ENCODE measurements at regions not wholly inside any gene's neighbourhood (a gene's known extent, or its start where the extent isn't known, plus 50 kb on each side); places are given as distances from the start of the nearest gene placed in this dataset.

DNA sequence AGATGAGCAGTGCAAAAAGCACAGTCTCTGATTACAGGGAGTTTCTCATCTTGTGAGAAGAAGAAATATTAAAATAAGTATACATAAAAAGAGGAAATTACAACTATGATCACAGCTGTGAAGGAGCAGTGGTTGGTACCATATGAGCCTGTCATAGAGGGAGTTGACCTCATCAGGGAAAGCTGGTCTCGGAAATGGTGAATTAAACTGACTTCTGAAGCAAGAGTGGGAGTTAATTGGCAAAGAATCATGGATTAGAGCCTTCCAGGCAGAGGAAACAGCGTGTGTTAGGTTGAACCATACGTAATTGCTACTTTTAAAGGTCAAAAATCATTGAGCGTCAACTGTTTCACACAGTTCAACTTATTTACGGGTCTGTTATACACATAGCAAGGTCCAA is 539.1 kb downstream of the EDEM1 start:
- Mint-ChIP-seq H3K36me3 (ENCODE audit: low read depth) (no peaks in the 10 kb centered on the region), H3K27me3 (ENCODE audit: low read depth) (no peaks in the 10 kb centered on the region), H3K4me1 (no peaks in the 10 kb centered on the region), H3K27ac (no peak overlapping the region), H3K4me3 (no peak overlapping the region), H3K9me3 (no peaks in the 10 kb centered on the region)
- TF ChIP-seq, protein P1, sequence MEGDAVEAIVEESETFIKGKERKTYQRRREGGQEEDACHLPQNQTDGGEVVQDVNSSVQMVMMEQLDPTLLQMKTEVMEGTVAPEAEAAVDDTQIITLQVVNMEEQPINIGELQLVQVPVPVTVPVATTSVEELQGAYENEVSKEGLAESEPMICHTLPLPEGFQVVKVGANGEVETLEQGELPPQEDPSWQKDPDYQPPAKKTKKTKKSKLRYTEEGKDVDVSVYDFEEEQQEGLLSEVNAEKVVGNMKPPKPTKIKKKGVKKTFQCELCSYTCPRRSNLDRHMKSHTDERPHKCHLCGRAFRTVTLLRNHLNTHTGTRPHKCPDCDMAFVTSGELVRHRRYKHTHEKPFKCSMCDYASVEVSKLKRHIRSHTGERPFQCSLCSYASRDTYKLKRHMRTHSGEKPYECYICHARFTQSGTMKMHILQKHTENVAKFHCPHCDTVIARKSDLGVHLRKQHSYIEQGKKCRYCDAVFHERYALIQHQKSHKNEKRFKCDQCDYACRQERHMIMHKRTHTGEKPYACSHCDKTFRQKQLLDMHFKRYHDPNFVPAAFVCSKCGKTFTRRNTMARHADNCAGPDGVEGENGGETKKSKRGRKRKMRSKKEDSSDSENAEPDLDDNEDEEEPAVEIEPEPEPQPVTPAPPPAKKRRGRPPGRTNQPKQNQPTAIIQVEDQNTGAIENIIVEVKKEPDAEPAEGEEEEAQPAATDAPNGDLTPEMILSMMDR (IDR thresholded peaks at IDR 0.05; ENCODE audit: unreplicated experiment in 3 of 3), result no peak

DNA sequence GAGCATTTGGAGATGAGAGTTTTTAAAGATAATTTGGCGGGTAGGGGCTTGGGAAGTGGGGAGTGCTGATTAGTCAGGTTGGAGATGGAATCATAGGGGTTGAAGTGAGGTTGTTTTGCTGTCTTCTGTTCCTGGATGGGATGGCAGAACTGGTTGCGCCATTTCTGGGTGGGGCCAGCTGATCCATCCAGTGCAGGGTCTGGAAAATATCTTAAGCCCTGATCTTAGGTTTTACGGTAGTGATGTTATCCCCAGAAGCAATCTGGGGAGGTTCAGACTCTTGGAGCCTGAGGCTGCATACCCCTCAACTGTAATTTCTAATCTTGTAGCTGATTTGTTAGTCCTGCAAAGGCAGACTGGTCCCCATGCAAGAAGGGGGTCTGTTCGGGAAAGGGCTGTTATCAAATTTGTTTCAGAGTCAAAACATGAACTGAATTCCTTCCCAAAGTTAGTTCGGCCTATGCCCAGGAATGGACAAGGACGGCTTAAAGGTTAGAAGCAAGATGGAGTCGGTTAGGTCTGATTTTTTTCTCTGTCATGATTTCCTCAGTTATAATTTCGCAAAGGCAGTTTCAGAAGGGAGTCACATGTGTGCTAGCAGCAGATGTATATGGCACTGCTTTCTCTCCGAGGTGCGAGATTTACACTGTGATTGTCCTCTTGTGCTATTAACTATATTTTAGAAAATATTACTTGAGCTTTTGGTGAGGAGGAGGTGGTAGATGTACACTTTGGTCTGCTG is 540.4 kb downstream of the EDEM1 start:
- Mint-ChIP-seq H3K4me3 (no peak overlapping the region), H3K27me3 (ENCODE audit: low read depth) (no peaks in the 10 kb centered on the region), H3K4me1 (no peaks in the 10 kb centered on the region), H3K27ac (no peak overlapping the region), H3K36me3 (ENCODE audit: low read depth) (no peaks in the 10 kb centered on the region), H3K9me3 (no peaks in the 10 kb centered on the region)
- TF ChIP-seq, protein P1 (IDR thresholded peaks at IDR 0.05; ENCODE audit: unreplicated experiment in 3 of 3), result no peak

DNA sequence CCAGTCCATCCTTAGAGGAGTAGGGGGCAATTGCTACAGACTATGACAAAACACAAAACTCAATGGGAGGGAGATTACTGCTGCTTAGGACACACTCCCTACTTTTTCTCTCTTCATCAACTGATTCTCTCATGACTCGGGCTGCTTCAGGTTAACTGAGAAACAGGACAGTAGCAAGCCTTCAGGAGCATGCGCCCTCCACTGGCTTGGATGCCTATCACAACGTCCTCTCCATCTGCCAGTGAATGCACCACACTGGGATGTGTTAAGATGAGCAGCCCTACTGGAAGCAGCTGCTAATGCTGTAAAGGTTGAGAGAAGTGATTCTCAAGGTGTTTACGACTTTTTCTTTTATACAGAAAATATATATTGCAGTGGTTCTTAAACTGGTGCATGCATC is 542.3 kb downstream of the EDEM1 start:
- no peaks in the 10 kb centered on the region for H3K27me3 Mint-ChIP-seq (ENCODE audit: low read depth)
- H3K36me3 Mint-ChIP-seq (ENCODE audit: low read depth), result no peaks in the 10 kb centered on the region
- TF ChIP-seq, protein P1 (IDR thresholded peaks at IDR 0.05; ENCODE audit: unreplicated experiment in 3 of 3), result no peak
- no peaks in the 10 kb centered on the region for H3K9me3 Mint-ChIP-seq
- H3K4me1 Mint-ChIP-seq, result no peaks in the 10 kb centered on the region
- H3K4me3 Mint-ChIP-seq, result no peak overlapping the region
- no peak overlapping the region for H3K27ac Mint-ChIP-seq

DNA sequence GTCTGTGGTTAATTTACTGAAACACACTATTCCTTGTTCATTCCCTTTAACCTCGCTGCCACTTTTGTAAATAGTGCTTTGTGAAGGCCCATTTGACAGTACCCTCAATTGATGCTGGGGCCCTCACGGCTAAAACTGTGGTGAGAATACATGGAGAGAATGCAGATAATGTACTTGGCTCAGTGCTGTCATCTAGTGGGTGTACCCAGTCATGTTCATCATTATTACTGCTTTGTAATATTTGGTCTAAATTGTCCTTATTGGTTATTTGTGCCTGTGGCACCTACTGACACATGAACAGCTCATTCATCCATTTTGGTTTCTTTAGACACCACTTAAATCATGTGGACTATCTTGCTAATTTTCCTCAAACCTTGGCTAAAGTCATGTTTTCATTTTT is 543.6 kb downstream of the EDEM1 start:
- no peak overlapping the region for H3K27ac Mint-ChIP-seq
- H3K27me3 Mint-ChIP-seq (ENCODE audit: low read depth), result no peaks in the 10 kb centered on the region
- no peak overlapping the region for H3K4me3 Mint-ChIP-seq
- no peaks in the 10 kb centered on the region for H3K36me3 Mint-ChIP-seq (ENCODE audit: low read depth)
- no peaks in the 10 kb centered on the region for H3K9me3 Mint-ChIP-seq
- H3K4me1 Mint-ChIP-seq, result no peaks in the 10 kb centered on the region
- TF ChIP-seq, protein P1 (IDR thresholded peaks at IDR 0.05; ENCODE audit: unreplicated experiment in 3 of 3), result peak in 1 of 3 experiments; percentile 15

DNA sequence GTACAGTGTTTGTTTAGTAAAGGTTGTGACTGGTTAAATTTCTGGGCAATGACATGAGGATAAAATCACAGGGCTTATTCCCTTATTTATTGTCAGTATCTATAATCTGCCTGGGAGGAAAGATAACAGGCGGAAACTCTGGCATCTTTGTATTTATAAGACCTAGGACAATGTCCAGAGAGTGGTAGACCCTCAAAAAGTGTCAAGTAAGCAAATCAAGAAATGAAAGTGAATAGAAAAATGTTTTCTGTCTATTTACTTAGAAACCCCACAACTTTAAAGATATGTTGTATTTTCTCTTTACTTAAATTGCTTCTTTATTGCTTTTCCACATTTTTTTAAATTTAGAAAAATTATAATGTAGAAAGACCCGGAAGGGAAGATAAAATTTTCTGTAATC is 544.6 kb downstream of the EDEM1 start:
- Mint-ChIP-seq H3K36me3 (ENCODE audit: low read depth) (no peaks in the 10 kb centered on the region), H3K27ac (no peak overlapping the region), H3K27me3 (ENCODE audit: low read depth) (no peaks in the 10 kb centered on the region), H3K4me3 (no peak overlapping the region), H3K4me1 (no peaks in the 10 kb centered on the region), H3K9me3 (no peaks in the 10 kb centered on the region)
- TF ChIP-seq, protein P1 (IDR thresholded peaks at IDR 0.05; ENCODE audit: unreplicated experiment in 3 of 3), result no peak

DNA sequence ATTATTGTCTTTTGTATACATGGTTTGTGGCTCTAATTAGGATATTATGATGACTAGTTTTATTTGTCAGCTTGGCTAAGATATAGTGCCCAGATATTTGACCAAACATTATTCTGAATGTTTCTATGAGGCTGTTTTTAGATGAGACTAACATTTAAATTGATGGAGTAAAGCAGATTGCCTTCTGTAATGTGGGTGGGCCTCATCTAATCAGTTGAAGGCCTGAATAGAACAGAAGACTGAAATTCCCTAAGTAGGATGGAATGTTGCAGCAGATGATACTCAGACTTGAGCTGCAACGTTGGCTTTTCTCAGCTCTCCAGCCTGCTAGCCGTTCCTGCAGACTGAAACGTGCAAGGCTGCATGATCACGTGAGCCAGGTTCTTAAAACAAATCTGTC is 546.5 kb downstream of the EDEM1 start:
- Mint-ChIP-seq H3K27ac (no peak overlapping the region), H3K9me3 (no peaks in the 10 kb centered on the region), H3K4me3 (no peak overlapping the region), H3K36me3 (ENCODE audit: low read depth) (no peaks in the 10 kb centered on the region), H3K4me1 (no peaks in the 10 kb centered on the region), H3K27me3 (ENCODE audit: low read depth) (no peaks in the 10 kb centered on the region)
- TF ChIP-seq, protein P1 (IDR thresholded peaks at IDR 0.05; ENCODE audit: unreplicated experiment in 3 of 3), result no peak
